Mucosa of descending colon (tissue), 3 donors: ENCODE measurements at regions not wholly inside any gene's neighbourhood (a gene's known extent, or its start where the extent isn't known, plus 50 kb on each side); places are given as distances from the start of the nearest gene placed in this dataset.

Experiments
- ATAC-seq: fragments of 200-7000 bp; cut with Tn5 transposase; one replicate; pipeline ENCODE4 v1.9.1; 2020; ENCODE audit warnings: mild to moderate bottlenecking, moderate library complexity
- DNase-seq, 3 donors: peaks; one replicate each; pipeline ENCODE4 v3.0.0-alpha.2; 2020
- H3K36me3 ChIP-seq: fragments of 200-600 bp; one replicate; pipeline ENCODE4 v1.8.0; 2021; ENCODE audit warnings: low read depth, mild to moderate bottlenecking
- H3K4me1 ChIP-seq: fragments of 200-600 bp; one replicate; pipeline ENCODE4 v1.8.0; 2021; ENCODE audit warnings: low read depth, mild to moderate bottlenecking
- H3K4me3 ChIP-seq: fragments of 200-600 bp; one replicate; pipeline ENCODE4 v1.8.0; 2021; ENCODE audit warnings: mild to moderate bottlenecking
- H3K9me3 ChIP-seq: fragments of 200-600 bp; one replicate; pipeline ENCODE4 v1.8.0; 2021; ENCODE audit warnings: mild to moderate bottlenecking
- CTCF ChIP-seq: fragments of 200-600 bp; IDR thresholded peaks from one replicate; pipeline ENCODE4 v1.8.0; 2022; ENCODE audit warnings: antibody characterized with exemption, mild to moderate bottlenecking
- intact Hi-C, 2 donors: fragments of 100-400 bp; cut with DNase I in 1 of 2; cut with micrococcal nuclease in 1 of 2; formaldehyde crosslinking; loops; one replicate each; pipeline versions ENCODE4 v1.11.0 to v1.11.1; 2022; cut with DNase I, micrococcal nuclease
- donor health status: DM: no; HTN: no; CAD: no; lungs with moderate emphysema.
- donor health status: DM: no; HTN: no; CAD: no.
- donor health status: DM: no; HTN: yes; CAD: no.

DNA sequence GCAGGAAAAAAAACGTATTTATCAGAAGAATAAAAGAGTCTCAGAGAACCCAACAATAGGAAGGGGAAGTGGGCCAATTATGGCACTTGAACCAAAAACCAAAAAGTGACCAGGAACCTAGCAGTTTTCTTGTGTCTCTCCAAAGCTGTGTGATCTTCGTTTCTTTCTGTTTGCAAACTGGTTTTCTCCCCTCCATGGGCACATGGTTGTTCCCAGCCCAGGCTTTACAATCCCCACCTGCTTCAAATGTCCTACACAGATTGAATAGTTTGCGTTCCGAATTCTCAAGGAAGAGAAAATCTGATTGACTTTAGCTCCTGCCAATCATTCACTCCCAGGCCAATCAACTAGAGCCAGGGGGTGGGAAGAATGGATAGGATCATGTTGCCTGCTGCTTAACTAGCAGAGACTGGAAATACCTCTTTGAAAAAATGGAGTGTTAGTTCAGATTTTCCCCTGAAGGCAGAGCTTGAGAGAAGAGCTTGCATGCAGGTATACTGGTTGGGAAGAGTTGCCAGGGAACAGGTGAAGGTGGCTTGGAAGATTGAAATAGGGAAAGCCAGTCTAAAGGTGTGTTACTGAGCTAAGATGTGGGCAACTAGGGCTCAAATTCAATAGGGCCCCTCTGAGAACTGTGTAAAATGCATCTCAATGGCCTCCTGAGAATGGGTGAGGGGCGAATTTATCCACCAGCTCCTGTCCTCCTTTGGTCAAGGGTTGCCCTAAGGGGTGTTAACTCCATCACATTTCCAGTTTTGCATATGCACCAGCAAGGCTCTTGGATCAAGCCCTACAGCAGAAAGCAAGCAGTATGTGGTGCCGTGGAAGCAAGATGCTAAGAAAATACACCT is 106.4 kb upstream of the SRRM4 start:
- TF ChIP-seq CTCF = no peak
- Histone ChIP-seq H3K9me3 (no peaks in the 10 kb centered on the region), H3K4me1 (no peaks in the 10 kb centered on the region), H3K36me3 (no peaks in the 10 kb centered on the region), H3K4me3 (no peak overlapping the region)
- no peak for DNase-seq
- intact Hi-C loops = no loop called here
- ATAC-seq = no peak

GRCh38 chr12:118880720-118881493 is 100.4 kb upstream of the SRRM4 start:
- Histone ChIP-seq H3K9me3 (no peaks in the 10 kb centered on the region), H3K36me3 (no peaks in the 10 kb centered on the region), H3K4me3 (no peak overlapping the region), H3K4me1 (no peaks in the 10 kb centered on the region)
- no peak for ATAC-seq
- TF ChIP-seq CTCF = no peak
- intact Hi-C loops = no loop called here
- DNase-seq = no peak

DNA sequence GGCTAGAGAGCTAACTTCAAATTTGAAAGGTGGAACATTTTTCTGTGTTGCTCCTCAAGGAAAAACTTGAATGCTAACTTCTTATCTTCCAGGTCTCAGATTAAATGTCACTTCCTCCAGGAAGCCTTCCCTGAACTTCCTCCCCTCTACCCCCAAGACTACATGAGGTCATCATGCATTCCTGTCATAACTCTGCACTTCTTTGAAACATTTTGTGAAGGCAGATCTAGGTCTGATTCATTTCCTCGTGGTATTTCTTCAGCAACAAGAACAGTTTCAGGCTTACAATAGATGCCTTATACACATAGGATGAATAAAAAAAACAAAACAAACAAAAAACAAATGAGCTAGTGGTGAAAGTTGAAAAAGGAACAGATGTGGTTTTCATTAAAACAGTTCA is 97.1 kb upstream of the SRRM4 start:
- DNase-seq = no peak
- Histone ChIP-seq H3K4me3 (no peak overlapping the region), H3K36me3 (no peaks in the 10 kb centered on the region), H3K9me3 (no peaks in the 10 kb centered on the region), H3K4me1 (no peaks in the 10 kb centered on the region)
- ATAC-seq = no peak
- TF ChIP-seq CTCF = no peak
- intact Hi-C loops = no loop called here

DNA sequence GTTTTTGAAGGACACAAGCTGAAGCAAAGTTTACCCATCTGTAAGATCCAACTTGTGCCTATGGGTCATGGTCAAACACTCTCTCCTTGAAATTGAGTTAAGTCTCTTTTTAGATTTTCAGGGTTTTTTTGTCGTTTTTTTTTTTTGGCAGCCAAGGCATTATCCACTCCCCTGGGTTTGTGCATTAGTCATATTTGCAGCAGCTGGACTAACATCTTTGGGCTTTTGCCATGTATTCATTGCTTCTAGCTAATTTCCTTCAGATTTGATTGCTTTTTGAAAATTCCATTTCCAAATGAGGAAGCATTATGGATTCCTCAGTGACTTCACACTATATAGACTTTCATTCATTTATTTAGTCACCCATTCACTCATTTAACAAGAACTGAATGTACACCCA is 80.3 kb upstream of the SRRM4 start:
- no peak for DNase-seq
- H3K36me3 ChIP-seq = no peaks in the 10 kb centered on the region
- H3K4me1 ChIP-seq = no peaks in the 10 kb centered on the region
- intact Hi-C loops = no loop called here
- H3K4me3 ChIP-seq = no peak overlapping the region
- no peak for TF ChIP-seq CTCF
- no peak for ATAC-seq
- no peaks in the 10 kb centered on the region for H3K9me3 ChIP-seq

DNA sequence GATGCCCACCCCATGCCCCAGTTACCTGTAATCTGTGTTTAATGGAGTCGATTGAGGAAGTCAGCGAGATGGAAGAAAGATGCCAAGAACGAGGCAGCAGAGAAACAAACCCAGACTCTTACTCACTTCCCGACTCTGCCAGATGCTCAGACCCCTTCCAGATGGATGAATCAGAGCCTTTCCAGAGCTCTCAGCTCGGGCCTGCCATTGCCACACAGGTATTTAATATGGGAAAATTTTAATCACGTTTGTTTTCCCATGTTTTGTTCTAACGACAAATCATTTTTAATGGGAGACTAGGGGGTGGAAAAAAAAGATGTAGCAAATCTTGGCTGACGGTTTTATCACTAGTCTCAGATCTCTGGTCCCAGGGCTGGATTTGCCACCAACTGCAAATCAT is 72.5 kb upstream of the SRRM4 start:
- DNase-seq (no peak), ATAC-seq (no peak)
- intact Hi-C loops = no loop called here
- no peak overlapping the region for H3K4me3 ChIP-seq
- no peak for TF ChIP-seq CTCF
- no peaks in the 10 kb centered on the region for H3K9me3 ChIP-seq
- no peaks in the 10 kb centered on the region for H3K4me1 ChIP-seq
- H3K36me3 ChIP-seq = no peaks in the 10 kb centered on the region
